Astrocyte (in vitro differentiated cells and primary cell): ENCODE measurements at regions not wholly inside any gene's neighbourhood (a gene's known extent, or its start where the extent isn't known, plus 50 kb on each side); places are given as distances from the start of the nearest gene placed in this dataset.

ENCODE experiments used
- DNase-seq: peaks from one replicate; pipeline ENCODE4 v3.0.0-alpha.2; 2010; ENCODE audit warnings: low read depth
- FAIRE-seq: peaks from 2 replicates; lab custom pipeline; 2011; peaks lifted over from hg19 to GRCh38; lab: Jason Lieb, UNC
- H2AFZ ChIP-seq: 2 replicates; pipeline ENCODE4 v1.6.0; 2012; ENCODE audit warnings: low read depth, low read length, inconsistent platforms
- H3K27ac ChIP-seq: 2 replicates; pipeline ENCODE4 v1.5.1; 2011; ENCODE audit warnings: low read depth, low read length, inconsistent platforms
- H3K27me3 ChIP-seq: 2 replicates; pipeline ENCODE4 v1.6.0; 2011; ENCODE audit warnings: low read length, inconsistent platforms; ENCODE audit not compliant: insufficient read depth
- H3K36me3 ChIP-seq: 2 replicates; pipeline ENCODE4 v1.5.1; 2011; ENCODE audit warnings: low read length, inconsistent platforms; ENCODE audit not compliant: insufficient read depth
- H3K4me1 ChIP-seq: 2 replicates; pipeline ENCODE4 v1.5.1; 2011; ENCODE audit warnings: low read length, inconsistent platforms; ENCODE audit not compliant: insufficient read depth
- H3K4me2 ChIP-seq: 2 replicates; pipeline ENCODE4 v1.6.0; 2012; ENCODE audit warnings: low read length, inconsistent platforms
- H3K4me3 ChIP-seq: 2 replicates; pipeline ENCODE4 v1.5.1; 2011; ENCODE audit warnings: low read depth, mild to moderate bottlenecking, low read length, inconsistent platforms; ENCODE audit not compliant: insufficient read depth
- H3K79me2 ChIP-seq: 2 replicates; pipeline ENCODE4 v1.6.0; 2012; ENCODE audit warnings: mild to moderate bottlenecking, low read length, inconsistent platforms; ENCODE audit not compliant: insufficient read depth
- H3K9ac ChIP-seq: 2 replicates; pipeline ENCODE4 v1.6.0; 2012; ENCODE audit warnings: mild to moderate bottlenecking, low read length, inconsistent platforms
- H3K9me3 ChIP-seq: 2 replicates; pipeline ENCODE4 v1.5.1; 2012; ENCODE audit warnings: low read depth, mild to moderate bottlenecking, low read length, inconsistent platforms; ENCODE audit not compliant: insufficient read depth
- H4K20me1 ChIP-seq: 2 replicates; pipeline ENCODE4 v1.6.0; 2012; ENCODE audit warnings: low read length, inconsistent platforms; ENCODE audit not compliant: insufficient read depth
- H3K27ac Mint-ChIP-seq: one replicate; pipeline ENCODE4 v1.8.0; 2021; ENCODE audit warnings: mild to moderate bottlenecking, mixed read lengths; ENCODE audit not compliant: unreplicated experiment
- H3K27me3 Mint-ChIP-seq: one replicate; pipeline ENCODE4 v1.8.0; 2021; ENCODE audit warnings: low read depth, mixed read lengths; ENCODE audit not compliant: unreplicated experiment
- H3K36me3 Mint-ChIP-seq: one replicate; pipeline ENCODE4 v1.8.0; 2021; ENCODE audit warnings: low read depth, mixed read lengths; ENCODE audit not compliant: unreplicated experiment
- H3K4me1 Mint-ChIP-seq: one replicate; pipeline ENCODE4 v1.8.0; 2021; ENCODE audit warnings: low read depth, mixed read lengths; ENCODE audit not compliant: unreplicated experiment
- H3K4me3 Mint-ChIP-seq: one replicate; pipeline ENCODE4 v1.8.0; 2021; ENCODE audit warnings: mild to moderate bottlenecking, moderate library complexity, mixed read lengths; ENCODE audit not compliant: unreplicated experiment
- H3K9me3 Mint-ChIP-seq: one replicate; pipeline ENCODE4 v1.8.0; 2021; ENCODE audit warnings: mild to moderate bottlenecking, mixed read lengths; ENCODE audit not compliant: unreplicated experiment
- CTCF ChIP-seq: IDR thresholded peaks from 2 replicates; pipeline ENCODE4 v1.5.1; 2011; ENCODE audit warnings: low read depth, mild to moderate bottlenecking, inconsistent platforms, low read length, moderate library complexity; ENCODE audit not compliant: insufficient read depth
- EZH2 ChIP-seq: IDR thresholded peaks from 2 replicates; pipeline ENCODE4 v1.6.1; 2012; ENCODE audit warnings: mild to moderate bottlenecking, low read length, inconsistent platforms; ENCODE audit not compliant: insufficient read depth

GRCh38 chr6:81130061-81130460, 622.4 kb downstream of the TENT5A start:
- H3K36me3 ChIP-seq, result no peaks in the 10 kb centered on the region
- no peaks in the 10 kb centered on the region for H4K20me1 ChIP-seq
- Mint-ChIP-seq H3K36me3 (no peaks in the 10 kb centered on the region), H3K4me1 (no peaks in the 10 kb centered on the region), H3K27me3 (no peaks in the 10 kb centered on the region), H3K27ac (no peak overlapping the region), H3K9me3 (no peaks in the 10 kb centered on the region), H3K4me3 (no peak overlapping the region)
- no peak overlapping the region for H3K9ac ChIP-seq
- no peaks in the 10 kb centered on the region for H3K27me3 ChIP-seq
- no peaks in the 10 kb centered on the region for H3K9me3 ChIP-seq
- H2AFZ ChIP-seq, result no peak overlapping the region
- H3K79me2 ChIP-seq, result no peaks in the 10 kb centered on the region
- FAIRE-seq (no peak), DNase-seq (no peak)
- H3K27ac ChIP-seq, result no peak overlapping the region
- H3K4me1 ChIP-seq, result no peaks in the 10 kb centered on the region
- H3K4me2 ChIP-seq, result no peak overlapping the region
- no peak overlapping the region for H3K4me3 ChIP-seq
- TF ChIP-seq EZH2 (no peak), CTCF (no peak)

GRCh38 chr6:81128671-81129070, 623.8 kb downstream of the TENT5A start:
- Histone ChIP-seq H3K79me2 (no peaks in the 10 kb centered on the region), H3K4me2 (no peak overlapping the region), H2AFZ (no peak overlapping the region), H3K36me3 (no peaks in the 10 kb centered on the region), H3K4me1 (no peaks in the 10 kb centered on the region), H3K9ac (no peak overlapping the region), H3K9me3 (no peaks in the 10 kb centered on the region), H3K4me3 (no peak overlapping the region), H3K27ac (no peak overlapping the region), H3K27me3 (no peaks in the 10 kb centered on the region), H4K20me1 (no peaks in the 10 kb centered on the region)
- H3K4me1 Mint-ChIP-seq, result no peaks in the 10 kb centered on the region
- no peaks in the 10 kb centered on the region for H3K9me3 Mint-ChIP-seq
- H3K4me3 Mint-ChIP-seq, result no peak overlapping the region
- TF ChIP-seq CTCF, result no peak
- no peak for TF ChIP-seq EZH2
- no peak for DNase-seq
- H3K27me3 Mint-ChIP-seq, result no peaks in the 10 kb centered on the region
- no peak overlapping the region for H3K27ac Mint-ChIP-seq
- no peaks in the 10 kb centered on the region for H3K36me3 Mint-ChIP-seq
- FAIRE-seq, result no peak

GRCh38 chr6:81126150-81126549, 626.3 kb downstream of the TENT5A start:
- no peaks in the 10 kb centered on the region for H3K79me2 ChIP-seq
- H2AFZ ChIP-seq, result no peak overlapping the region
- H3K9me3 ChIP-seq, result no peaks in the 10 kb centered on the region
- Mint-ChIP-seq H3K36me3 (no peaks in the 10 kb centered on the region), H3K27ac (no peak overlapping the region), H3K4me3 (no peak overlapping the region), H3K27me3 (no peaks in the 10 kb centered on the region), H3K9me3 (no peaks in the 10 kb centered on the region), H3K4me1 (no peaks in the 10 kb centered on the region)
- no peak overlapping the region for H3K4me3 ChIP-seq
- H4K20me1 ChIP-seq, result no peaks in the 10 kb centered on the region
- H3K9ac ChIP-seq, result no peak overlapping the region
- no peak for TF ChIP-seq EZH2
- no peak for TF ChIP-seq CTCF
- DNase-seq, result peak; percentile 8
- H3K36me3 ChIP-seq, result no peaks in the 10 kb centered on the region
- FAIRE-seq, result no peak
- H3K4me2 ChIP-seq, result no peak overlapping the region
- no peaks in the 10 kb centered on the region for H3K27me3 ChIP-seq
- no peak overlapping the region for H3K27ac ChIP-seq
- no peaks in the 10 kb centered on the region for H3K4me1 ChIP-seq
